SK-N-SH (cell line): ENCODE measurements at regions not wholly inside any gene's neighbourhood (a gene's known extent, or its start where the extent isn't known, plus 50 kb on each side); places are given as distances from the start of the nearest gene placed in this dataset.

Experiments used
- CTCF ChIA-PET: fragments of 300-600, 350-600 bp; formaldehyde crosslinking; extraction: SDS; loops from one replicate; lab custom pipeline; 2021; lab: Yijun Ruan, JAX
- POLR2A ChIA-PET: fragments of 350-600 bp; sonication (Branson Sonifier 250); formaldehyde crosslinking; extraction: SDS; loops from one replicate; lab custom pipeline; 2020; ENCODE audit warnings: antibody characterized with exemption, inconsistent platforms; lab: Yijun Ruan, JAX
- DNase-seq: peaks from one replicate; pipeline ENCODE4 v3.0.0; 2012
- H2AFZ ChIP-seq: fragments of 200-600 bp; sonication (generic); 2 replicates; pipeline ENCODE4 v1.8.1; 2016; ENCODE audit warnings: antibody characterized with exemption, mild to moderate bottlenecking, low read depth
- H3F3A ChIP-seq: fragments of 200-600 bp; sonication (generic); replicated peaks from 2 replicates; pipeline ENCODE3; 2016; ENCODE audit warnings: antibody characterized with exemption, mild to moderate bottlenecking; ENCODE audit not compliant: insufficient read depth
- H3K27ac ChIP-seq, 2 experiments: fragments of 200-500 bp in 1 of 2; fragments of 200-600 bp in 1 of 2; sonication (Bioruptor generic) in 1 of 2; sonication (generic), shearing (Covaris generic) in 1 of 2; 2 replicates each; pipeline versions ENCODE4 v1.5.1 to v1.6.1; 2014 to 2016; ENCODE audit warnings: low read depth in 2 of 2, inconsistent platforms in 1 of 2, low read length in 1 of 2, mild to moderate bottlenecking in 1 of 2, mixed read lengths in 1 of 2
- H3K27me3 ChIP-seq: fragments of 200-600 bp; sonication (generic), shearing (Covaris generic); 2 replicates; pipeline ENCODE4 v1.6.1; 2016; ENCODE audit warnings: mixed run types; ENCODE audit not compliant: insufficient read depth
- H3K36me3 ChIP-seq, 2 experiments: fragments of 200-500 bp in 1 of 2; fragments of 200-600 bp in 1 of 2; sonication (Bioruptor generic) in 1 of 2; sonication (generic) in 1 of 2; replicated peaks in 1 of 2; 2 replicates each; pipeline versions ENCODE3 to v1.5.1; 2014 to 2016; ENCODE audit warnings: low read length in 1 of 2, mild to moderate bottlenecking in 1 of 2; ENCODE audit not compliant: insufficient read depth in 2 of 2, control insufficient read depth in 1 of 2
- H3K4me1 ChIP-seq, 2 experiments: fragments of 200-500 bp in 1 of 2; fragments of 200-600 bp in 1 of 2; sonication (Bioruptor generic) in 1 of 2; sonication (generic), shearing (Covaris generic) in 1 of 2; 2 replicates each; pipeline versions ENCODE4 v1.5.1 to v1.6.1; 2014 to 2016; ENCODE audit warnings: low read depth in 1 of 2, low read length in 1 of 2, mixed run types in 1 of 2; ENCODE audit not compliant: insufficient read depth in 2 of 2, control insufficient read depth in 1 of 2
- H3K4me2 ChIP-seq: fragments of 200-600 bp; sonication (generic), shearing (Covaris generic); 2 replicates; pipeline ENCODE4 v1.6.1; 2017; ENCODE audit warnings: mixed run types
- H3K4me3 ChIP-seq, 2 experiments: fragments of 200-500 bp in 1 of 2; fragments of 200-600 bp in 1 of 2; sonication (Bioruptor generic) in 1 of 2; sonication (generic), shearing (Covaris generic) in 1 of 2; 2 replicates each; pipeline versions ENCODE4 v1.5.1 to v1.8.1; 2014 to 2016; ENCODE audit warnings: low read depth in 2 of 2, inconsistent platforms in 1 of 2, low read length in 1 of 2, mild to moderate bottlenecking in 1 of 2, mixed read lengths in 1 of 2, moderate library complexity in 1 of 2
- H3K79me2 ChIP-seq: fragments of 200-600 bp; sonication (generic); 2 replicates; pipeline ENCODE4 v1.8.1; 2017; ENCODE audit warnings: mild to moderate bottlenecking; ENCODE audit not compliant: insufficient read depth
- H3K9ac ChIP-seq: fragments of 200-600 bp; sonication (generic); 2 replicates; pipeline ENCODE4 v1.6.1; 2017; ENCODE audit warnings: mixed run types
- H3K9me2 ChIP-seq: fragments of 200-600 bp; sonication (generic); 2 replicates; pipeline ENCODE4 v1.6.1; 2017; ENCODE audit warnings: mixed run types
- H3K9me3 ChIP-seq: fragments of 200-600 bp; sonication (generic); 2 replicates; pipeline ENCODE4 v1.6.1; 2017; ENCODE audit warnings: mixed run types, mild to moderate bottlenecking, moderate library complexity
- H4K20me1 ChIP-seq: fragments of 200-600 bp; sonication (generic); 2 replicates; pipeline ENCODE4 v1.6.1; 2017; ENCODE audit warnings: mild to moderate bottlenecking, mixed run types; ENCODE audit not compliant: insufficient read depth
- CHD2 ChIP-seq: fragments of 150-350 bp; IDR thresholded peaks from 2 replicates; pipeline ENCODE4 v1.6.1; 2018; ENCODE audit warnings: low read length; ENCODE audit not compliant: partially characterized antibody
- ELF1 ChIP-seq: IDR thresholded peaks from 2 replicates; pipeline ENCODE4 v1.4.0; 2012
- EP300 ChIP-seq, 2 experiments: IDR thresholded peaks; 2 replicates each; pipeline versions ENCODE4 v1.4.0 to v1.6.1; 2012; ENCODE audit warnings: borderline replicate concordance in 1 of 2, low read depth in 1 of 2, low read length in 1 of 2
- EZH2phosphoT487 ChIP-seq: fragments of 200-600 bp; sonication (generic); IDR thresholded peaks from 2 replicates; pipeline ENCODE4 v1.6.1; 2017; ENCODE audit warnings: low read depth, mixed run types, mild to moderate bottlenecking, antibody characterized with exemption, moderate library complexity, borderline replicate concordance
- FOXJ3 ChIP-seq: sonication (generic); formaldehyde crosslinking; IDR thresholded peaks from 2 replicates; pipeline ENCODE4 v1.5.1; 2020; ENCODE audit warnings: mild to moderate bottlenecking, missing genetic modification reagents
- GATA2 ChIP-seq: sonication (generic); formaldehyde crosslinking; IDR thresholded peaks from 2 replicates; pipeline ENCODE4 v1.5.0; 2020; ENCODE audit warnings: mild to moderate bottlenecking, missing genetic modification reagents
- MEF2A ChIP-seq: IDR thresholded peaks from 2 replicates; pipeline ENCODE4 v1.4.0; 2012; ENCODE audit warnings: low read depth, borderline replicate concordance
- NFIC ChIP-seq: IDR thresholded peaks from 2 replicates; pipeline ENCODE4 v1.4.0; 2012; ENCODE audit warnings: borderline replicate concordance
- NRF1 ChIP-seq: IDR thresholded peaks from 2 replicates; pipeline ENCODE4 v1.6.1; 2012; ENCODE audit warnings: low read depth, mild to moderate bottlenecking, low read length
- RAD21 ChIP-seq: IDR thresholded peaks from 2 replicates; pipeline ENCODE4 v1.6.1; 2012; ENCODE audit warnings: mild to moderate bottlenecking, low read length
- RCOR1 ChIP-seq: fragments of 150-350 bp; IDR thresholded peaks from 2 replicates; pipeline ENCODE4 v1.6.1; 2017; ENCODE audit warnings: antibody characterized with exemption, low read length
- RFX5 ChIP-seq: IDR thresholded peaks from 2 replicates; pipeline ENCODE4 v1.6.1; 2012; ENCODE audit warnings: mild to moderate bottlenecking, improper control_type of control experiment, low read length
- RXRA ChIP-seq: IDR thresholded peaks from 2 replicates; pipeline ENCODE4 v1.4.0; 2012; ENCODE audit warnings: low read depth, mild to moderate bottlenecking, borderline replicate concordance
- SIN3A ChIP-seq: IDR thresholded peaks from 2 replicates; pipeline ENCODE4 v1.6.1; 2012; ENCODE audit warnings: low read depth, mild to moderate bottlenecking, low read length, moderate library complexity, borderline replicate concordance
- TAF1 ChIP-seq: IDR thresholded peaks from 2 replicates; pipeline ENCODE4 v1.6.1; 2012; ENCODE audit warnings: low read depth, mild to moderate bottlenecking, low read length, moderate library complexity, borderline replicate concordance
- WGBS: methylation state at CpG from one replicate; pipeline ENCODE4 v1.1.6; 2017; ENCODE audit warnings: low lambda C conversion rate; 5-methylcytosine and 5-hydroxymethylcytosine counted together
- TF ChIP-seq, protein P1 (sequence below): fragments of 150-350 bp; IDR thresholded peaks from 2 replicates; pipeline ENCODE4 v1.6.1; 2017; ENCODE audit warnings: antibody characterized with exemption, low read length, low read depth, borderline replicate concordance
- TF ChIP-seq, protein P2 (sequence below): fragments of 200-600 bp; sonication (generic); IDR thresholded peaks from 2 replicates; pipeline ENCODE4 v1.6.1; 2017; ENCODE audit warnings: antibody characterized with exemption, mild to moderate bottlenecking, moderate library complexity
- TF ChIP-seq, protein P3 (sequence below): IDR thresholded peaks from 2 replicates; pipeline ENCODE4 v1.4.0; 2012; ENCODE audit warnings: low read depth
- TF ChIP-seq, protein P4 (sequence below): IDR thresholded peaks from 2 replicates; pipeline ENCODE4 v1.4.0; 2012; ENCODE audit warnings: low read depth, borderline replicate concordance
- TF ChIP-seq, protein P5 (sequence below): IDR thresholded peaks from 2 replicates; pipeline ENCODE4; 2012

DNA sequence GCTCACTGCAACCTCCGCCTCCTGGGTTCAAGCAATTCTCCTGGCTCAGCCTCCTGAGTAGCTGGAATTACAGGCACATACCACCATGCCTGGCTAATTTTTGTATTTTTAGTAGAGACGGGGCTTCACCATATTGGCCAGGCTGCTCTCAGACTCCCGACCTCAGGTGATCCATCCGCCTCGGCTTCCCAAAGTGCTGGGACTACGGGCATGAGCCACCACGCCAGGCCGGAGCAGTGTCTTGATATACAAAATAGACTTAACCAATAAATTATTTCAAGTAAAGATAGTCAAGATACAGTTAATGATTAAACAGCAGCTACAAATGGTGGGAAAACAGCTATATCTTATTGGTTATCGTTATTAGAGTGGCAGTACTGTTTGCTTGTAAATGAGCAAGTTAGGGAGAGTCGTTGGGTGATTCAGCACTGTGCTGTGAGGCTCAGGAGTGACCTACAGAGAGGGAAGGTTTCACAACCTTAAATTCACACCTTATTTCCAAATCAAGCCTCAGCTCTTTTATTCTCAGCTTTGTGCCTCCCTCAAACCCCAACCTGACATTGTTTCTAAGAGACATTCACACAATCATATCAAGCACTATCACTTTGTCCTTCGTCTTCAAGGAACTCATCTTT lies 1128.4 kb upstream of the MAP3K7 start:
- POLR2A ChIA-PET = no interaction called here
- no peaks in the 10 kb centered on the region for H3K4me1 ChIP-seq
- TF ChIP-seq EP300 (IDR thresholded peaks at IDR 0.05; ENCODE audit: borderline replicate concordance in 1 of 2, low read depth in 1 of 2, low read length in 1 of 2) = no peak
- TF ChIP-seq SIN3A = no peak
- TF ChIP-seq RCOR1 = no peak
- no peak for TF ChIP-seq NFIC
- TF ChIP-seq RAD21 = no peak
- TF ChIP-seq, protein P1, sequence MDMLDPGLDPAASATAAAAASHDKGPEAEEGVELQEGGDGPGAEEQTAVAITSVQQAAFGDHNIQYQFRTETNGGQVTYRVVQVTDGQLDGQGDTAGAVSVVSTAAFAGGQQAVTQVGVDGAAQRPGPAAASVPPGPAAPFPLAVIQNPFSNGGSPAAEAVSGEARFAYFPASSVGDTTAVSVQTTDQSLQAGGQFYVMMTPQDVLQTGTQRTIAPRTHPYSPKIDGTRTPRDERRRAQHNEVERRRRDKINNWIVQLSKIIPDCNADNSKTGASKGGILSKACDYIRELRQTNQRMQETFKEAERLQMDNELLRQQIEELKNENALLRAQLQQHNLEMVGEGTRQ = no peak
- TF ChIP-seq RFX5 = no peak
- no peak for TF ChIP-seq RXRA
- TF ChIP-seq, protein P2, sequence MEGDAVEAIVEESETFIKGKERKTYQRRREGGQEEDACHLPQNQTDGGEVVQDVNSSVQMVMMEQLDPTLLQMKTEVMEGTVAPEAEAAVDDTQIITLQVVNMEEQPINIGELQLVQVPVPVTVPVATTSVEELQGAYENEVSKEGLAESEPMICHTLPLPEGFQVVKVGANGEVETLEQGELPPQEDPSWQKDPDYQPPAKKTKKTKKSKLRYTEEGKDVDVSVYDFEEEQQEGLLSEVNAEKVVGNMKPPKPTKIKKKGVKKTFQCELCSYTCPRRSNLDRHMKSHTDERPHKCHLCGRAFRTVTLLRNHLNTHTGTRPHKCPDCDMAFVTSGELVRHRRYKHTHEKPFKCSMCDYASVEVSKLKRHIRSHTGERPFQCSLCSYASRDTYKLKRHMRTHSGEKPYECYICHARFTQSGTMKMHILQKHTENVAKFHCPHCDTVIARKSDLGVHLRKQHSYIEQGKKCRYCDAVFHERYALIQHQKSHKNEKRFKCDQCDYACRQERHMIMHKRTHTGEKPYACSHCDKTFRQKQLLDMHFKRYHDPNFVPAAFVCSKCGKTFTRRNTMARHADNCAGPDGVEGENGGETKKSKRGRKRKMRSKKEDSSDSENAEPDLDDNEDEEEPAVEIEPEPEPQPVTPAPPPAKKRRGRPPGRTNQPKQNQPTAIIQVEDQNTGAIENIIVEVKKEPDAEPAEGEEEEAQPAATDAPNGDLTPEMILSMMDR = no peak
- no peak for TF ChIP-seq GATA2 (CRISPR knock-in tag)
- TF ChIP-seq EZH2phosphoT487 = no peak
- no peak for TF ChIP-seq CHD2
- TF ChIP-seq ELF1 = no peak
- TF ChIP-seq NRF1 = no peak
- TF ChIP-seq, protein P3, sequence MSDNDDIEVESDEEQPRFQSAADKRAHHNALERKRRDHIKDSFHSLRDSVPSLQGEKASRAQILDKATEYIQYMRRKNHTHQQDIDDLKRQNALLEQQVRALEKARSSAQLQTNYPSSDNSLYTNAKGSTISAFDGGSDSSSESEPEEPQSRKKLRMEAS = no peak
- TF ChIP-seq, protein P4, sequence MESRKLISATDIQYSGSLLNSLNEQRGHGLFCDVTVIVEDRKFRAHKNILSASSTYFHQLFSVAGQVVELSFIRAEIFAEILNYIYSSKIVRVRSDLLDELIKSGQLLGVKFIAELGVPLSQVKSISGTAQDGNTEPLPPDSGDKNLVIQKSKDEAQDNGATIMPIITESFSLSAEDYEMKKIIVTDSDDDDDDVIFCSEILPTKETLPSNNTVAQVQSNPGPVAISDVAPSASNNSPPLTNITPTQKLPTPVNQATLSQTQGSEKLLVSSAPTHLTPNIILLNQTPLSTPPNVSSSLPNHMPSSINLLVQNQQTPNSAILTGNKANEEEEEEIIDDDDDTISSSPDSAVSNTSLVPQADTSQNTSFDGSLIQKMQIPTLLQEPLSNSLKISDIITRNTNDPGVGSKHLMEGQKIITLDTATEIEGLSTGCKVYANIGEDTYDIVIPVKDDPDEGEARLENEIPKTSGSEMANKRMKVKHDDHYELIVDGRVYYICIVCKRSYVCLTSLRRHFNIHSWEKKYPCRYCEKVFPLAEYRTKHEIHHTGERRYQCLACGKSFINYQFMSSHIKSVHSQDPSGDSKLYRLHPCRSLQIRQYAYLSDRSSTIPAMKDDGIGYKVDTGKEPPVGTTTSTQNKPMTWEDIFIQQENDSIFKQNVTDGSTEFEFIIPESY = no peak
- TF ChIP-seq MEF2A = no peak
- no peak for TF ChIP-seq FOXJ3
- no peak for TF ChIP-seq TAF1
- TF ChIP-seq, protein P5, sequence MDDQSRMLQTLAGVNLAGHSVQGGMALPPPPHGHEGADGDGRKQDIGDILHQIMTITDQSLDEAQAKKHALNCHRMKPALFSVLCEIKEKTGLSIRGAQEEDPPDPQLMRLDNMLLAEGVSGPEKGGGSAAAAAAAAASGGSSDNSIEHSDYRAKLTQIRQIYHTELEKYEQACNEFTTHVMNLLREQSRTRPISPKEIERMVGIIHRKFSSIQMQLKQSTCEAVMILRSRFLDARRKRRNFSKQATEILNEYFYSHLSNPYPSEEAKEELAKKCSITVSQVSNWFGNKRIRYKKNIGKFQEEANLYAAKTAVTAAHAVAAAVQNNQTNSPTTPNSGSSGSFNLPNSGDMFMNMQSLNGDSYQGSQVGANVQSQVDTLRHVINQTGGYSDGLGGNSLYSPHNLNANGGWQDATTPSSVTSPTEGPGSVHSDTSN = no peak
- no peak for DNase-seq
- no peak overlapping the region for H3K4me2 ChIP-seq
- no peaks in the 10 kb centered on the region for H3K36me3 ChIP-seq
- no peak overlapping the region for H2AFZ ChIP-seq
- no peak overlapping the region for H3K27ac ChIP-seq
- CTCF ChIA-PET = interaction anchor here (1.2 kb wide), 1 partner anchor 22 kb away, joined by 3 read pairs; no protein-coding TSS in a partner anchor
- no peaks in the 10 kb centered on the region for H3K9me3 ChIP-seq
- no peaks in the 10 kb centered on the region for H3F3A ChIP-seq
- H3K4me3 ChIP-seq = no peak overlapping the region
- H3K9ac ChIP-seq = no peak overlapping the region
- no peaks in the 10 kb centered on the region for H3K9me2 ChIP-seq
- H3K27me3 ChIP-seq = no peaks in the 10 kb centered on the region
- H4K20me1 ChIP-seq = no peaks in the 10 kb centered on the region
- WGBS = 41% methylated on average over 11 of the region's 11 CpGs
- H3K79me2 ChIP-seq = no peaks in the 10 kb centered on the region
